PC-3 (cell line): ENCODE measurements at regions not wholly inside any gene's neighbourhood (a gene's known extent, or its start where the extent isn't known, plus 50 kb on each side); places are given as distances from the start of the nearest gene placed in this dataset.

Source experiments
- ATAC-seq: fragments of 200-7000 bp; cut with Tn5 transposase; 2 replicates; pipeline ENCODE4 v1.9.1; 2020; ENCODE audit warnings: mild to moderate bottlenecking, moderate library complexity
- BruUV-seq: library from RNA; stranded (reverse); fragments of 400-500 nt; replicated peaks from 2 replicates; lab custom pipeline; 2021; lab: Mats Ljungman, UMichigan
- CTCF ChIA-PET: fragments of 300-600 bp; sonication (Branson Sonifier 250); formaldehyde crosslinking; loops from one replicate; lab custom pipeline; 2022; ENCODE audit warnings: antibody characterized with exemption; lab: Charles Lee
- POLR2A ChIA-PET: fragments of 300-600 bp; sonication (Branson Sonifier 250); formaldehyde crosslinking; loops from one replicate; lab custom pipeline; 2022; ENCODE audit warnings: antibody characterized with exemption; ENCODE audit not compliant: unreplicated experiment; lab: Charles Lee
- DNase-seq: peaks from one replicate; pipeline ENCODE4 v3.0.0-alpha.2; 2015
- H2AFZ ChIP-seq: fragments of 300-600 bp; sonication (generic); 2 replicates; pipeline ENCODE4 v1.6.0; 2016; ENCODE audit warnings: antibody characterized with exemption, low read length
- H3F3A ChIP-seq: fragments of 300-600 bp; sonication (generic); one replicate; pipeline ENCODE4 v1.6.0; 2017; ENCODE audit warnings: antibody characterized with exemption, low read length, control low read depth, mild to moderate bottlenecking; ENCODE audit not compliant: unreplicated experiment
- H3K27ac ChIP-seq: fragments of 300-600 bp; sonication (generic); 2 replicates; pipeline ENCODE4 v1.5.1; 2016; ENCODE audit warnings: mild to moderate bottlenecking, low read length
- H3K27me3 ChIP-seq: fragments of 300-600 bp; sonication (generic); 2 replicates; pipeline ENCODE4 v1.6.1; 2016; ENCODE audit warnings: low read length, mixed read lengths
- H3K36me3 ChIP-seq: fragments of 300-600 bp; sonication (generic); 2 replicates; pipeline ENCODE4 v1.6.1; 2016; ENCODE audit warnings: low read depth, mixed run types, low read length, mixed read lengths
- H3K4me1 ChIP-seq: fragments of 300-600 bp; sonication (generic); 2 replicates; pipeline ENCODE4 v1.5.1; 2016; ENCODE audit warnings: low read length; ENCODE audit not compliant: insufficient read depth
- H3K4me2 ChIP-seq: fragments of 300-600 bp; sonication (generic); 2 replicates; pipeline ENCODE4 v1.6.0; 2016; ENCODE audit warnings: low read length
- H3K4me3 ChIP-seq: fragments of 300-600 bp; sonication (generic); 2 replicates; pipeline ENCODE4 v1.5.1; 2016; ENCODE audit warnings: mild to moderate bottlenecking, low read length, mixed read lengths
- H3K79me2 ChIP-seq: fragments of 300-600 bp; sonication (generic); 2 replicates; pipeline ENCODE4 v1.6.1; 2017; ENCODE audit warnings: low read length, mixed read lengths
- H3K9ac ChIP-seq: fragments of 300-600 bp; sonication (generic); 2 replicates; pipeline ENCODE4 v1.6.0; 2016; ENCODE audit warnings: mild to moderate bottlenecking, low read length
- H3K9me2 ChIP-seq: fragments of 300-600 bp; sonication (generic); replicated peaks from 2 replicates; pipeline ENCODE4 v1.6.1; 2016; ENCODE audit warnings: mixed run types, low read length, mixed read lengths
- H3K9me3 ChIP-seq: fragments of 300-600 bp; sonication (generic); 2 replicates; pipeline ENCODE4 v1.6.1; 2016; ENCODE audit warnings: low read length, mixed read lengths
- H4K20me1 ChIP-seq: fragments of 300-600 bp; sonication (generic); 2 replicates; pipeline ENCODE4 v1.6.1; 2016; ENCODE audit warnings: low read length, mixed read lengths
- EZH2 ChIP-seq: fragments of 300-600 bp; sonication (generic); IDR thresholded peaks from one replicate; pipeline ENCODE4 v1.6.1; 2017; ENCODE audit warnings: antibody characterized with exemption, mild to moderate bottlenecking, low read length; ENCODE audit not compliant: unreplicated experiment
- EZH2phosphoT487 ChIP-seq: fragments of 300-600 bp; sonication (generic); IDR thresholded peaks from 2 replicates; pipeline ENCODE4 v1.6.1; 2018; ENCODE audit warnings: mild to moderate bottlenecking, antibody characterized with exemption, low read length, borderline replicate concordance
- intact Hi-C: fragments of 100-400 bp; cut with micrococcal nuclease; formaldehyde crosslinking; loops from 2 replicates; pipeline ENCODE4 v1.9.0; 2023
- TF ChIP-seq, protein P1 (sequence below): fragments of 300-600 bp; sonication (generic); conservative IDR thresholded peaks from 2 replicates; pipeline ENCODE4 v1.5.1; 2017; ENCODE audit warnings: antibody characterized with exemption, low read depth, mild to moderate bottlenecking, low read length

DNA sequence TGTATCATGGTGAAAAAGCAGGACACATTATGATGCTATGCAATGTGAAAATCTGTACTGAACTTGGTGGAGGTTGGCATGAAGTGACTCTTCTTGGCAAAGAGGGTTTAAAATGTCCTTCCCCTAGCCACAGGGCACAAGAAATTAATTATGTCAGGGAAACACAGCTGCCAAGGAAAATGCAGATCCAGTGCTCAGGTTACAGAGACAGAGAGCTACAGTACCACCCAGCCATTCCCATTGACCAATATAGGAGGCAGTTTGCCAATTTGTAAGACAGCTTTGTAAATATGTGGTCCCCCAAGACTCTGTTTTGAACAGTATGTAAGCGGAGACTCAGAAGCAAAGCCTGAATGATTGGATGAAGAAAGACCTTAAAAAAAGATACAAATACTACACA, 69.4 kb upstream of the KLF12 start:
- Histone ChIP-seq H3K9me2 (no peaks in the 10 kb centered on the region), H4K20me1 (no peaks in the 10 kb centered on the region), H3K79me2 (no peaks in the 10 kb centered on the region), H3K36me3 (no peaks in the 10 kb centered on the region), H3K9me3 (no peaks in the 10 kb centered on the region), H2AFZ (no peak overlapping the region), H3K9ac (no peak overlapping the region), H3K27ac (no peak overlapping the region), H3K4me1 (no peaks in the 10 kb centered on the region), H3F3A (no peaks in the 10 kb centered on the region), H3K27me3 (no peaks in the 10 kb centered on the region), H3K4me3 (no peak overlapping the region), H3K4me2 (no peak overlapping the region)
- intact Hi-C loops, result no loop called here
- POLR2A ChIA-PET, result no interaction called here
- TF ChIP-seq EZH2phosphoT487 (no peak), EZH2 (no peak)
- TF ChIP-seq, protein P1, sequence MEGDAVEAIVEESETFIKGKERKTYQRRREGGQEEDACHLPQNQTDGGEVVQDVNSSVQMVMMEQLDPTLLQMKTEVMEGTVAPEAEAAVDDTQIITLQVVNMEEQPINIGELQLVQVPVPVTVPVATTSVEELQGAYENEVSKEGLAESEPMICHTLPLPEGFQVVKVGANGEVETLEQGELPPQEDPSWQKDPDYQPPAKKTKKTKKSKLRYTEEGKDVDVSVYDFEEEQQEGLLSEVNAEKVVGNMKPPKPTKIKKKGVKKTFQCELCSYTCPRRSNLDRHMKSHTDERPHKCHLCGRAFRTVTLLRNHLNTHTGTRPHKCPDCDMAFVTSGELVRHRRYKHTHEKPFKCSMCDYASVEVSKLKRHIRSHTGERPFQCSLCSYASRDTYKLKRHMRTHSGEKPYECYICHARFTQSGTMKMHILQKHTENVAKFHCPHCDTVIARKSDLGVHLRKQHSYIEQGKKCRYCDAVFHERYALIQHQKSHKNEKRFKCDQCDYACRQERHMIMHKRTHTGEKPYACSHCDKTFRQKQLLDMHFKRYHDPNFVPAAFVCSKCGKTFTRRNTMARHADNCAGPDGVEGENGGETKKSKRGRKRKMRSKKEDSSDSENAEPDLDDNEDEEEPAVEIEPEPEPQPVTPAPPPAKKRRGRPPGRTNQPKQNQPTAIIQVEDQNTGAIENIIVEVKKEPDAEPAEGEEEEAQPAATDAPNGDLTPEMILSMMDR, result no peak
- no peak for ATAC-seq
- BruUV-seq, result no TSS peak
- DNase-seq, result no peak
- CTCF ChIA-PET, result interaction anchor here (0.5 kb wide), 1 partner anchor 1161 kb away, joined by 5 read pairs; no protein-coding TSS in a partner anchor

DNA sequence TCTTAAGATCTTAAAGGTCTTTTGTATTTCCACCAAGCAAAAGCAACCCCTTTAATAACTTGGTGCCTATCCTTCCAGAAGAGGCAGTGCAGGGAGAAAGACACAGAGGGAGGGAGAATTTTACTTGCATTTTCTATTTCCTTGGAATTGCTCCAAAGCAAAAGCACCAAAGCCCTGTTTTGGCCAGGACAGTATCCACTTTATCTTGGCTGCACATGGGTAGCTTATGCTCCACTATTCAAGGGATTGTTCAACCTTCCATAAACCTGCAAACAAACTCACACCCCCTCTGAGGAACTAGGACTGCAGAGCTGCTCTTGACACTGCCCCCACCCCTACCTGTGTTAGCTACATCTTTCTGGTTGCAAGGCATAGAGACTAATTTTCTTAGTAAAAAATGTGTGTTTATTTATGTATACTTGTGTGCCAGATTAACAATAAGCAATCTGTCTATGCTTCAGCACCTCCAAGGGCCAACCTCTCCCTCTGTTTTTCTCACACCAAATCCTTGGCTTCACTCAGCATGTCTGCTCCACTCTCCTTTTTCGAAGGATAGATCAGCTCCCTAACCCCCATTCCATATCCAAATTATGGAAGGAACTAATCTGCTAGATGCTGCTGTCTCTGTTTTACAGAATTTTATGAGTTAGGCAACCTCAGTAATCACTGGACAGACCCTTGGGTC, 68.1 kb upstream of the KLF12 start:
- no peaks in the 10 kb centered on the region for H3F3A ChIP-seq
- ATAC-seq (no peak), DNase-seq (no peak)
- no peak overlapping the region for H3K4me2 ChIP-seq
- no peaks in the 10 kb centered on the region for H4K20me1 ChIP-seq
- H3K9me3 ChIP-seq, result no peaks in the 10 kb centered on the region
- no peaks in the 10 kb centered on the region for H3K4me1 ChIP-seq
- no peaks in the 10 kb centered on the region for H3K27me3 ChIP-seq
- ChIA-PET POLR2A (no interaction called here), CTCF (no interaction called here)
- H3K36me3 ChIP-seq, result no peaks in the 10 kb centered on the region
- TF ChIP-seq EZH2 (no peak), EZH2phosphoT487 (no peak)
- TF ChIP-seq, protein P1, result no peak
- no peaks in the 10 kb centered on the region for H3K9me2 ChIP-seq
- H3K27ac ChIP-seq, result no peak overlapping the region
- H3K9ac ChIP-seq, result no peak overlapping the region
- no peak overlapping the region for H2AFZ ChIP-seq
- no peak overlapping the region for H3K4me3 ChIP-seq
- BruUV-seq, result no TSS peak
- intact Hi-C loops, result no loop called here
- H3K79me2 ChIP-seq, result no peaks in the 10 kb centered on the region

DNA sequence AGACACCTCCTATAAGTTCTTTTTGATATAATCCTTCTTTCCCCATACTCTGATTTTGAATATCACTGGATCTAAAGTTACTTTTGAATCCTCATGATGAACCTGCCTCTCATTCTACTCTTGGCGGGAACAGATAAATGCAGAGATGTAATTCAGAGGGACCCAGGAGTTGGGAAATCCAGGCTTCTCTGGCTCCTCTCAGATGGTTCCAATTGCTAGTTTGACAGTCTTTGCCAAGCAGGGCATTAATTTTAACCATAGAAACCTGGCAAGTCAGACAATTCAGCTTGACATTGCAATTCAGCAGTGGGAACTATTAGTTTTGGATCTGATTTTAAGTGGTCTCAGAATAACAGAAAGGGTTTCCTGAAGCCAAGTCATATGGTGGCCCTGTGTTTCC, 67.3 kb upstream of the KLF12 start:
- H3K79me2 ChIP-seq, result no peaks in the 10 kb centered on the region
- ATAC-seq (no peak), DNase-seq (no peak)
- H3K9me3 ChIP-seq, result no peaks in the 10 kb centered on the region
- no peak overlapping the region for H3K27ac ChIP-seq
- H3K9ac ChIP-seq, result no peak overlapping the region
- intact Hi-C loops, result no loop called here
- no TSS peak for BruUV-seq
- H3K36me3 ChIP-seq, result no peaks in the 10 kb centered on the region
- no peak overlapping the region for H3K4me3 ChIP-seq
- H3K4me2 ChIP-seq, result no peak overlapping the region
- H4K20me1 ChIP-seq, result no peaks in the 10 kb centered on the region
- no peaks in the 10 kb centered on the region for H3K27me3 ChIP-seq
- TF ChIP-seq, protein P1, result no peak
- TF ChIP-seq EZH2phosphoT487 (no peak), EZH2 (no peak)
- H3K4me1 ChIP-seq, result no peaks in the 10 kb centered on the region
- H2AFZ ChIP-seq, result no peak overlapping the region
- no peaks in the 10 kb centered on the region for H3F3A ChIP-seq
- no peaks in the 10 kb centered on the region for H3K9me2 ChIP-seq
- CTCF ChIA-PET, result no interaction called here
- POLR2A ChIA-PET, result no interaction called here
